GM19099 (cell line): ENCODE measurements at regions not wholly inside any gene's neighbourhood (a gene's known extent, or its start where the extent isn't known, plus 50 kb on each side); places are given as distances from the start of the nearest gene placed in this dataset.

Experiments
- POLR2A ChIP-seq: IDR thresholded peaks from 3 replicates; pipeline ENCODE4 v1.6.1; 2011; ENCODE audit warnings: low read depth; ENCODE audit not compliant: insufficient read length; ENCODE audit errors: extremely low read depth

DNA sequence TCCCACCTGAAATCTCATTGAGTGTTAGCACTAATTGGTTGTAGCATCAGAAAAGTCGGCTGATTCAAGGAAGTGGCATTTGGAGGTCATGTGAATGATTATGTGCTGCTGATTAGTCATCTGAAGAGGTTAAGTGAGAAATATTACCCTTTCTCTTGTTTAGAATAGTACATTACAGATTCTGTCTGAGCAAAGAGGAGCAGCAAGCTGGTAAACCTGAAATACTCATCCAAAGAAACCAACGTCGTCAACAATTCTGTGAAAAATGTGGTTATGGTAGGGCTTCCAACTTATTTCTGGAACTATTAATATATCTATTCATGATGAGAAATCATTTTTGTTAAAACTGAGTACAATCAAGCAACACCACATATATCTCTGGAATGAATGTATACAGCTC, 1024.9 kb downstream of the TUSC7 start:
- TF ChIP-seq POLR2A, result no peak

DNA sequence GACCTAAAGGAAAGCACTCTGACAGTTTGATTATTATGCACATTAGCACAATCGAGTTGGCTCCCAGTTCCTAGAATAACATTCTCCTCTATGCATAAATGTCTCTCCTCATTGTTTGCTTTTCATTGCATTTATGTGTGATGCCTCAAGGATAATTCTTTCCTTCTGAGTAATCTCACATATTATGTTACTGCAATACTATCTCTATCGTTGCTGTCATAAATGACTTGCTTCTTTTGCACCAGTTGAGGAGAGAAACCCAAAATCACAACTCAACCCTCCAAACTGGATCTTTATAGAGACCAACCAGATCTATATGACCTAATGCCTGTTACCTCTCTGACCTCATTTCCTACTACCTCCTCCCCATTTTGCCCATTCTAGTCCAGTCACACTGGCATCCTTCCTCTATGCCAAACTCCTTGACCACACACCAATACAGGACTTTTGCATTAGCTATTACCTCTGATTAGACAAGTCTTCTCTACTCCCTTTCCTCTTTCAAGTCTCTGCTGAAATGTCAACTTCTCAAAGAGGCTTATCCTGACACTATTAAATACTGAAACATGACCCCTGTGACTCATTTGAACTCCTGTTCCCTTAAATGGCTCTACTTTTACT, 1026.0 kb downstream of the TUSC7 start:
- TF ChIP-seq POLR2A, result no peak

DNA sequence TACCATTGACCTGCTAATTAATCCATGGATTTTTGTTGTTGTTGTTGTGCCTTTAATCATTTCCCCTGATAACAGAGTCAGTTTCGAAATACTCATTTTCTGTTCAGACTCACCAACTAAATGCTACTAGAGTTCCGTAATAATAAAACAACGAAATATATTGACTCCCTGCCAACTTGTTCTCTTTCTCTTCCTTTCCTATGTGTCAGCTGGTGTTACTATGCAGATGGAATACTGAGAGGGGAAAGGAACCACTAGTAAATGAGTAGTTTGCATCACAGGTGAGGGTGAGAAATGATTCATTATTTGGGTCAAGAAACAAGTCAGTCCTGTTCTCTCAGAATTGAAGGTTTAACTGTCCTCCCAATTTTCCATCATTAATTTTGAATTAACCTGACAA, 1027.3 kb downstream of the TUSC7 start:
- no peak for TF ChIP-seq POLR2A

DNA sequence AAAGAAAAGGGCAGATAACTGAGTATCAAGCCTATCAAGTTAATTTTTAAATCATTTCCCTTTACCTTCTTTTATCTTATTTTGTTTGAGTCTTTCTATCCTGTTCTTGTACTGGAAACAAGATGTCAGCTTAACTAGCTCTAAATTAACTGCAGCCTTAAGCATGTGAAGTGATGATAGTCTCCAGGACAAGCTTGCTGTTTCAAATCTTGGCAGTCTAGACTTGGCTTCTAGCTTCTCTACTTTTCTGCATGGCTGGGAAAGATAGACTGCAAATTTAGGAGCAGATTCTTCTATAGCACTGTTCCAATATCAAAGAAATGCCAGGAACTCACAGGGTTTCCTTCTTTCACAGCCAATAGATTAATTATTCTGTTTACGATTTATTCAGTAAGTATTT, 1034.4 kb downstream of the TUSC7 start:
- TF ChIP-seq POLR2A, result no peak

DNA sequence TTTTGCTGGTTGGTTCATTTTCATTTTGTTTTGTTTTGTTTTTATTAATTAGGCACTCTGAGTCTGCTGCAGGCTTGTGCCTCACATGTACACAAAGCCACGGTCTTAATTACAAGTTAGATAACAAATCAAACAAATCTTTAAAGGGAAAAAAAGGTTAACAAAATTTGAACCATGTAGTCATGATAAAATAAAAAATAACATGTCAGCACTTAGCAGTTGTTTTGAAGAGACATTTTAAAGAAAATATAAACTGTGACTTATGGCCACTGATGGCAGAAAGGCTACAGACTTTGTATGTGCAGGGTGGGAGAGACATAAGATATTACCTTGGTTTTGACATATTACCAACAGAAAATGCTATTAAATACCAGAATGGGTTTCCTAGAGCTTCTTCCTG, 1035.4 kb downstream of the TUSC7 start:
- no peak for TF ChIP-seq POLR2A

DNA sequence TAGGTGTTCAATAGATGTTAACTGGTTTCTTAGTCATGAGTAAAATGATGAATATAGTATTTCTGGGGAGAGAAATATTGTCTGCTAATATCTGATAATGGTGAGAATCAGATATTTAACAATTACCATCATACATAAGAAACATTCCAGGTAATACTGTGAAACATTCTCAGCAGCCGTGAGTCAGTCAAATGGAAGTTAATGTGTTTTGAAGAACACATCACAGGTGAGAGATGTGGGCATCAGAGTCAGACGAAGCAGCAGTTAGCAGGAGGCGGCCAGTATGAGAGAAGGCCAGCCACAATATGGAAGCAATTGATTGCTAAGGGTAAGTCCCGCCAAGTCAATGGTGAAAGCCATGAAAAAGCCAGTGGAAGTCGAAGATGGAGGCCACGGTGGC, 1035.9 kb downstream of the TUSC7 start:
- no peak for TF ChIP-seq POLR2A

DNA sequence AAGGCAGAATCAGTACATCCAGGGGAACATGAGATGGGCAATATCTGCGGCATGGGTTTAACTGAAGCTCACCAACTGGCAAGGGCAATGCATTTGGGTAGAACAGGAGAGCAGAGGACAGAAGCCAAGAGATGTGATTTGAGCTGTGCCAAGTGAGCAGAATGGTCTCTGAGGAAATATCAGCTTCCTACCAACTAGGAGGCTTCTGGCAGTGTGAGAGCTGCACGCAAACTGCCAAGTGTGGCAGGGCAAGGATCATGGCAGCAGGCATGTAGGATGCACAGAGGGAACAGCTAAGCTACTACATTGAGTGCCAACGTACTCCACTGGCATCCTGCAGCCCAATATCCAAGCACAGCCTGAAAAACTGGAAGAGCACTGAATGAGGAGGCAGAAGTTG, 1036.5 kb downstream of the TUSC7 start:
- no peak for TF ChIP-seq POLR2A

DNA sequence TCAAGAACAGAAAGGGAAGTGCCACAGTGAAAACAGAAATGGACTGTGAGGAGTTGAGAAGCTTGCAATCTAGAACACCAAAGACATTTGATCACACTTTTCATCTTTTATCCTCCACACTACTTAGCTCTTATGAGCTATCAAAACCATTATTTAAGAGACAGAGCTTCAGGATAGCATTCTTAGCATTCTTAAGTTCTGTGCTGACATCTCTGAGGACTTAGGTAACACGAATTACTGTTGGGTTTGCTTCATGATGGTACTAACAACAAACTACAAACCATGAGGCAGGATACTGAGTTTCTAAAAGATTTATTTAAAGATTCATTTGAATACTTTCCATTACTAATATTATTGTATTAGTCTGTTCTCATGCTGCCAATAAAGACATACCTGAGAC, 1038.6 kb downstream of the TUSC7 start:
- TF ChIP-seq POLR2A, result no peak

DNA sequence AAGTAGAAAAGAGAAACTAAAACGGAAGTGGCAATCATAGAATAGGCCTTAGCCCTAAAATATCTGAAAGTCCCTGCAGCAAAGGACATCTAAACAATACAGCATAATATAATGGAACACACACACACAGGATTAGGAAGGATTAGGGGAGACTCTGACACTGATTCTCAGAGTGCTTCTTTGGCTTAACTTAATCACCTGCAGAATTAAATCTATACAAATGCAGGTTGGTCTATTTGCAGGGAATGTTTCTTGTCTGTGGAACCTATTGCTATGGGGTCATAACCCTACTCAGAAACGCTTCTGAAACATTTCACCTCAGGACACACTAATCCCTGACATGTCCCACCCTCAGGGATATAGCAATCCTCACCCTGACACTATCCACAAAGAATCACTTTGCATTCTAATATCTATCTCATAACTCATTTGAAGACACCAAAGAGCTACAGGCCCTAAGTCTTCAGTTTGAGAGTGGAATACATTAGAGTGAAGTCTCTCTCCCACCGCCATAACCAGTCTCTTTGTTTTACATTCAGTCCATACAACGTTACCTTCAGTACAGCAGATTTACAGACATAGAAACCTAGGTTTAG, 1041.2 kb downstream of the TUSC7 start:
- TF ChIP-seq POLR2A, result no peak

DNA sequence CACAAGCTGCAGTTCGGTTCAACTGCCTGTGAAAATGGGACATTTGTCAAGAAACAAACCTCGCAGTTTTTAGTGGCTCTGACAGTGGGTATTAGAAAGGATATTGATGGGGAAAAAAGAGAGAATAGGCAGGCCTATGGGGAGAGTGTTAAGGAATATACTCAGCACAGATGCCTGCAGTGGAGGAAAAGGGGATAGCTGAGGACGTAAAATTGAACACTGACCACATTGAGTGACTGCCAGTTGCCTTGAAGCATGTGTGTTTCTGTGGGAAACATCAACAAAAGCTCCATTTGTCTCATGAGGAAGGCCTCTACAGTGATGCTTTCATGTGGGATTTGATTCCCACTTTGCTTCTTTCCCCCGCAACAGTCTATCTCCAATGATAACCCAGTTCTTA, 1042.1 kb downstream of the TUSC7 start:
- TF ChIP-seq POLR2A, result no peak

DNA sequence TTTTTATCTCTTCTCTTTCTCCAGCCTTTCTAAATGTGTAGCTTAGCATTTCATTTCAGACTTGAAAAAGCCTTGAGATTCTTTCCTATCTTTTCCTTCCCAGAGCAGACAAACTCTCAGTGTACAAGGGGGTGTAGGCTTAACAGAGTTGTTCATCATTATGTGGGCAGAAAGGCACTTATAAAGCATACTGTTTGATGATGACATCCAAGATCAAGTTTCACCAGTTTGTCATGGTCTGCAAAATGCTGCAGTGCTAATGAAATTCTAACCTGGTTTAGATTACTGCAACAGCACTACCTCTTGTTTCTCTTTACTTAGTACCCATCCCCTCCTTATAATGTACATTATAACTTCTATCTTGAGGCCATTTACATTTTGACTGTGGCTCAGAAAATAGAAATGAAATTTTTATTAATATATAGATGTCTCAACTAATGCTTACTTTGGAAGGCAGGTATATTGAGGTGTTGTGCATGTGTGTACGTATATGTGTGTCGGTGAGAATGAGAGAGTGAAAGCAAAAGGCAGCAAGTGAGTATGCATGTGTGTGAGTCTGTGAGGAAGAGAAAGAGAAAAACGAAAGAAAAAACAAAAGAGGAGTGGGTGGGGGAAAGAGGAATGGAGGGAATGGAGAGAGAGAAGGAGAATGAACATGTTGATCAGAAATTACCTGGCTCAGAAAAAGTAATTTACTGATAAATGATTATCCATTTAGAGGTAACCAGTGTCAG, 1043.6 kb downstream of the TUSC7 start:
- TF ChIP-seq POLR2A, result no peak

DNA sequence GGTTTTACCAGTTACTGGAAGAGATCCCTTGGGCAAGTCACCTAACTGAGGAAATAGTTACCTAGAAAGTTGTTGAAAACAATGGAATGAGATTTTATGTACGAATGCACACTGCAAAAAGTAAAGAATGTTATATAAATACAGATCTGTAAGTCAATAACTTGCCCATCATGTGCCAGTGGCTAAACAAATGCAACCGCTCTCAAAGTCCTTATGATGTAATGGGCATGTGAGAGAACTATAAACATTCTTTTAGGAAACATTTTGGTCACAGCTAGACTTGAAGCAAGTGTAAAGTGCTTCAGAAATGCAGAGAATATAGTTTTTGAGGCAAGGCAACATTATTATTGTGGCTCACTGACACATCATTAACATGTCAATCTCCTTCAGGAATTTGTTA, 1044.5 kb downstream of the TUSC7 start:
- TF ChIP-seq POLR2A, result no peak

DNA sequence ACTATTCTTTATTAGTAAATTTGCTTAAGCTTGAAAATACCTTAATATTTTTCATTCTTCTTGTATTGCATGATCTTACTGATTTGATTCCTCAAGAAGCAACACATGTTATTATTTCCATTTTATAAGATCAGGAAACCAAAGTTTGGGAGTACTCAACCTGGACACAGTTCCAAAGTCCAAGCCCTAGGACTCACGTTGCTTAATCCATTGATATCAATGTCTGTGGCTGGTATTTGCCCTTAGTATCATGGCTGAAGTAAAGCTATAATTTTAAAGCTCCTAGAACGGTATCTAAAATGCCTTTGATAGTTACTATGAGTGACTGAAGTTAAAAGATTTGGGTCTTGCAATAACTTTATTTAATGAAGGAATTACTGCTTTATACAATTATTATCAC, 1045.3 kb downstream of the TUSC7 start:
- no peak for TF ChIP-seq POLR2A

DNA sequence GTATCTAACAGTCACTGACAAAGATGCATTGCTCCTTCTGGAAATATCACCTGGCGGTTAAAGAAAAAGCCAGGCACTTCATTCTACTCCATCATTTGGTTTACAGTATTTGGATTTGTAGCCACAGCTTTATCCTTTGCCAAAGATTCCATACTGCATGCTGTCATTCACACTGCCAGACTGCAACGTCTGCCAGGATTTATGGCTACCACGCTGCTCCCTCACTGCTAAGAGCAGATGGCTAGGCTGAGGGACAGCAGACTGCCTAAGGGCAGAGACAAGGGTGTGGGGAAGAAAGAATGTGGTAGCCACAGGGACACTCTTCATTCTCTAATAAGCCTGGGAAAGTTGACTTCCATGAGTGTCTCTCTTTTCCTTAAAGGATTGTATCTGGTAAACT, 1047.0 kb downstream of the TUSC7 start:
- no peak for TF ChIP-seq POLR2A

DNA sequence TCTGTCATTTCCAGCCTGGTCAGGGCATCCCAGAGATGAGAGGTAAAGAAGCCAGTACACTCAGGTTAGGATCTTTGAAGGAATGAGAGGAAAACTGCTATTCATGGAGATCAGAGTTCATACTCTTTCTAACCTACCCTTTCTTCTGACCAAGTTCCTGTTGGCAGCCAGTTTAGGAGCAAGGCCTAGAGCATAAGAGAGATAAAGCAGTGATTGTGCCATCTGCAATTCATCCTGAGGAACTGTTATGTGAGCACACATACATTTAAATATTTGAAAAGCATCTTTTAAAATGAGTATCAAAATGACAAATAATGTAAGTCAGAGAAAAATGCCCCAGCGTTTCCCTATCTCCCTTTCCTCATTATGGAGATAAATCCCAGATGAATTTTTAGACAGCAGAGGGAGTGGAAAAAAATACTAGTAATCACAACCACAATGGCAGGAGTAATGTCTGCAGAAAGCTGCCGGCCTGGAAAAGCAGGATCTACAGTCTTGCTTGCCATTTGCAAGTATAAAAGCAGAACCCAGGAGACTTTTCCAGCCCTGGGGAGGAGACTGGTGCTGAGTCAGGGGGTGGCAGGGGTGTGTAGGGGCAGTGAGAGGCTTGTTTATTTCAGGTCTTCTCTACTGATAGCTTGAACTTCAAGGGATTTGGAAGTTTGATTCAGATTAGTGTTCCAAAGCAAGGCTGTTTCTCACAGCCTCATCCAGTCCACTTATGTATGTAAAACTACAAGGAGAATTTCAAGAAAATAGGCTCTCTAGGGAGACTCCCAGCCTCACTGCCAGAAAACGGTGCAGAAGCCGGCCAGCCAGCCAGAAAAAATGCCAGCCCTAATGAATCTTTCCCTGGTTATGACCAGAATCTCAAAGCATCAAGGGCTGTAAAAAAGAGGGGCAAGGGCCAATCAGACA, 1052.4 kb downstream of the TUSC7 start:
- TF ChIP-seq POLR2A, result no peak
